ENCODE measurements at regions not wholly inside any gene's neighbourhood (a gene's known extent, or its start where the extent isn't known, plus 50 kb on each side); places are given as distances from the start of the nearest gene placed in this dataset.

- Histone ChIP-seq H3K9me3 (replicated peaks in 1 of 3) (no peaks in the 10 kb centered on the region), H3K27me3 (no peaks in the 10 kb centered on the region), H3K4me1 (replicated peaks in 1 of 2) (no peaks in the 10 kb centered on the region), H3K27ac (no peak overlapping the region), H3K36me3 (replicated peaks in 1 of 2) (no peaks in the 10 kb centered on the region), H3K4me3 (no peak overlapping the region)
- WGBS, 4 donors, result 55 to 63% (median 60%) methylated on average over 1 of the region's 1 CpG
- no peak for DNase-seq
- intact Hi-C loops (cut with DNase I), result no loop called here
- TF ChIP-seq POLR2A (IDR thresholded peaks at IDR 0.05) (no peak), CTCF (IDR thresholded peaks at IDR 0.05) (no peak)
Observed at GRCh38 chr9:108363311-108363710, 492.5 kb downstream of the ACTL7B start.

DNA sequence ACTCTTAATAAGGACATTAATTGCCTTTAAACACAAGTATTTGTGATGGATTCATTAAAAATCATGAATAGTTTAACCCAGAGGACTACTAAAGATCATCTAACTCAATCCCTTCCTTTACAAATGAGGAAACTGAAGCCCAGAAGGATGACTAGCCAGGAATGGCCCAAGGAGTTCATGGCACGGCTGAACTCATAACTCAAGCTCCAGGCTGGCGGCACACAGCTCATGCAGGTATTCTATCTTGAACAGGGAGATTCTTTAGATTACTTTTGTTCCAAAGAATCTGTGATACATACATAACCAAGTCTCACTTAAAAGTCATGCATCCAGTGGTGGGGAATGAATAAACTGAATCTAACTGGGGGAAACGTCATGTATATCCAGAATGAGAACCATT lies 495.5 kb downstream of the ACTL7B start:
- 89 to 97% (median 93%) methylated on average over 3 of the region's 3 CpGs for WGBS, 4 donors

DNA sequence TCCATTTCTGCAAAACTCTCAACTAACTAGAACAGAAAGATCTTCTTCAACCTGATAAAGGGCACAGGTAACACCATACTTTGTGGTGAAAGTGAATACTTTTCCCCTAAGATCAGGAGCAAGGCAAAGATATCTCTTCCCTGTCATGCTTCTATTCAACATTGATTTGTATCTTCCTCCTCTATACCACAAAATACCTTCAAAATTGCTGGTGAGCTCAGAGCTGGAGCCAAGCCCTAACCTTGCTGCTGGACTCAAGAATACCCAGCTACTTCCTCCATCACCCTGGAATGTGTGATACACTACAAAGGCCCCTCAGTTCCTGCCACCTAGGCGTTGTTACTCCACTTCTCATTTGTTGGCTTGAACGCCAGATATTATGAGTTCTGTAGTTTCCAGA lies 499.0 kb downstream of the ACTL7B start:
- no peaks in the 10 kb centered on the region for H3K9me3 ChIP-seq (replicated peaks in 1 of 3)
- H3K27me3 ChIP-seq, result no peaks in the 10 kb centered on the region
- 60 to 90% (median 79%) methylated on average over 2 of the region's 2 CpGs for WGBS, 4 donors

More for the DNA sequence above, 495.5 kb downstream of the ACTL7B start:
- DNase-seq, result no peak
- H3K27ac ChIP-seq, result no peak overlapping the region
- H3K4me1 ChIP-seq (replicated peaks in 1 of 2), result no peaks in the 10 kb centered on the region
- no peaks in the 10 kb centered on the region for H3K36me3 ChIP-seq (replicated peaks in 1 of 2)
- H3K27me3 ChIP-seq, result no peaks in the 10 kb centered on the region
- intact Hi-C loops (cut with DNase I), result no loop called here
- no peaks in the 10 kb centered on the region for H3K9me3 ChIP-seq (replicated peaks in 1 of 3)
- no peak overlapping the region for H3K4me3 ChIP-seq
- TF ChIP-seq CTCF (IDR thresholded peaks at IDR 0.05) (no peak), POLR2A (IDR thresholded peaks at IDR 0.05) (no peak)

DNA sequence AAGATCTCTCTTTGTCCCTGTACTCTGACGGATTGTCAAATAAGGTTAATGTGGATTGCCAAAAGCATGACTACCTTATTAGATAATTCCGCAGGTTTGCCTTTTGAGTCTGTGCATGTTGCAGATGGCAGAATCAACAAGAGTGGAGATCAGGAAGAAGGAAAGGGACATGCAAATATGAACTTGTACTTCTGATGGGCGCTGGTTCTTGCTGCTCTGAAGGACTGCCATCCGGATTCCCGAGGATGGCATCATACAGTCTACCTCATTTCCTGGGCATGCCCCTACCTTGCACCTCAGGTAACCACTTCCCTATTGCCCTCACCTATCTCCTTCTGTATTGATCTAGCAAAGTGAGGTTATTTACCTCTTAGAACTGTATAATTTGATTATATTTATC lies 504.2 kb downstream of the ACTL7B start:
- DNase-seq, result no peak
- Histone ChIP-seq H3K4me3 (no peak overlapping the region), H3K9me3 (replicated peaks in 1 of 3) (no peaks in the 10 kb centered on the region), H3K27me3 (no peaks in the 10 kb centered on the region), H3K27ac (no peak overlapping the region), H3K4me1 (replicated peaks in 1 of 2) (no peaks in the 10 kb centered on the region), H3K36me3 (replicated peaks in 1 of 2) (no peaks in the 10 kb centered on the region)
- WGBS, 4 donors, result 63 to 80% (median 79%) methylated on average over 5 of the region's 5 CpGs
- no peak for TF ChIP-seq POLR2A (IDR thresholded peaks at IDR 0.05)
- TF ChIP-seq CTCF (IDR thresholded peaks at IDR 0.05), result no peak
- intact Hi-C loops (cut with DNase I), result no loop called here

More for the DNA sequence above, 499.0 kb downstream of the ACTL7B start:
- Histone ChIP-seq H3K4me1 (replicated peaks in 1 of 2) (no peaks in the 10 kb centered on the region), H3K36me3 (replicated peaks in 1 of 2) (no peaks in the 10 kb centered on the region), H3K27ac (no peak overlapping the region), H3K4me3 (no peak overlapping the region)
- DNase-seq, result no peak
- TF ChIP-seq CTCF (IDR thresholded peaks at IDR 0.05), result no peak
- TF ChIP-seq POLR2A (IDR thresholded peaks at IDR 0.05), result no peak
- intact Hi-C loops (cut with DNase I), result no loop called here

Measured in adrenal gland (tissue), 9 donors.